ENCODE measurements at regions not wholly inside any gene's neighbourhood (a gene's known extent, or its start where the extent isn't known, plus 50 kb on each side); places are given as distances from the start of the nearest gene placed in this dataset.

DNA sequence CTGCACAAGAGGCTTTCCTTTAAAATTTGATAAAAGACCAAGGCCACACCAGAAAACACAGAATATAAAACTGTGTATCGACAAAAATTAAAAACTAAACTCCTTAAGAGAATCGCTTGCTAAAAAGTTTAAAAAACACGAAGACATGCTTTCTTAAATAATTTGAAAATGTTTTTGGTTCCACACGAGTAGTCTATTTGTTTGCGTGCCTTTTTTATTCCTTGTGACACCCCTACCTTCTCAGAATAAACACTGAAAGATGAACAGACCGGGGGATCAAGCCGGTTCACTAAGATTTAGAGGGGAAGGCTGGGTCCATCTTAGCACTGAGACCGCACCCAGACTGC lies 256.4 kb upstream of the STARD13 start:
- dilution Hi-C loops (cut with HindIII; ENCODE audit: low sequenced_read_pairs, unreplicated experiment): no loop called here
- peak overlapping the region; percentile 99 for H3K4ac ChIP-seq (ENCODE audit: low read depth, low read length)
- peak overlapping the region; percentile 97 for H3K56ac ChIP-seq (ENCODE audit: extremely low read depth, insufficient read depth, low read length)
- H2AK9ac ChIP-seq (replicated peaks; ENCODE audit: low read depth, low read length, poor library complexity): peak overlapping the region; percentile 97
- H3K23ac ChIP-seq (ENCODE audit: low read depth, low read length): peak overlapping the region; percentile 97
- peak overlapping the region; percentile 91 for H2BK15ac ChIP-seq (ENCODE audit: low read depth, low read length)
- peak overlapping the region; percentile 88 for H3K4me2 ChIP-seq (ENCODE audit: low read depth, low read length)
- TF ChIP-seq POLR2A (IDR thresholded peaks at IDR 0.05; ENCODE audit: low read depth, low read length) (peak; percentile 89; the same call in 1 of the 2 replicates), BHLHE40 (IDR thresholded peaks at IDR 0.05; ENCODE audit: low read depth, low read length) (no peak)
- H3K4me3 ChIP-seq (ENCODE audit: insufficient read depth, low read depth, low read length): peak overlapping the region; percentile 47
- peaks cover 12% of the 10 kb centered on the region for H3K4me1 ChIP-seq (ENCODE audit: control insufficient read depth, insufficient read depth, low read length)
- peaks cover 3% of the 10 kb centered on the region; the same call in 1 of the 2 replicates for H3K9me1 ChIP-seq (ENCODE audit: insufficient read depth, low read length)
- ChIA-PET POLR2A (ENCODE audit: unreplicated experiment) (no interaction called here), CTCF (no interaction called here)
- no peaks in the 10 kb centered on the region for H3K9me3 ChIP-seq (ENCODE audit: control insufficient read depth, insufficient read depth, low read length)
- H3K27me3 ChIP-seq (ENCODE audit: control insufficient read depth, insufficient read depth, low read length): no peaks in the 10 kb centered on the region
- peak overlapping the region; percentile 95 for H3K18ac ChIP-seq (ENCODE audit: low read depth, low read length)
- peaks cover 5 to 18% of the 10 kb centered on the region in 2 experiments; a peak in 3 of 4 replicates for H3K79me1 ChIP-seq (ENCODE audit: low read depth in 1 of 2, low read length in 2 of 2)
- intact Hi-C loops (cut with micrococcal nuclease): loop anchor here (1.0 to 10.0 kb wide), 7 partner anchors 193 to 956 kb away; partner anchors contain the start of genes PDS5B and STARD13
- in situ Hi-C loops (cut with MboI; ENCODE audit: low sequenced_read_pairs): loop anchor here (5.0 to 10.0 kb wide), 2 partner anchors 180 to 957 kb away; partner anchors contain the start of gene PDS5B
- no peak for ATAC-seq (ENCODE audit: low read depth)
- H2BK20ac ChIP-seq (ENCODE audit: low read depth, low read length): peak overlapping the region; percentile 96
- peak overlapping the region; percentile 85 for H2AFZ ChIP-seq (replicated peaks; ENCODE audit: low read length, poor library complexity)
- no peaks in the 10 kb centered on the region for H4K20me1 ChIP-seq (ENCODE audit: insufficient read depth, low read length)
- peak overlapping the region; percentile 97 for H3K14ac ChIP-seq (replicated peaks; ENCODE audit: low read depth, low read length)
- H3K27ac ChIP-seq (ENCODE audit: insufficient read depth, low read length): peak overlapping the region; percentile 92
- peak overlapping the region; percentile 98 for H2BK120ac ChIP-seq (ENCODE audit: low read depth, low read length)
- peak overlapping the region; percentile 29; the same call in 1 of the 2 replicates for H2AK5ac ChIP-seq (ENCODE audit: low read depth, low read length)
- DNase-seq: no peak
- peak overlapping the region; percentile 87 for H3K9ac ChIP-seq (ENCODE audit: low read depth, low read length)
- H4K8ac ChIP-seq (ENCODE audit: low read depth in 2 of 2, low read length in 2 of 2): peak overlapping the region; percentile 61 to 99
- H2BK5ac ChIP-seq (ENCODE audit: low read depth, low read length, poor library complexity, severe bottlenecking): peak overlapping the region; percentile 95
- H3K36me3 ChIP-seq (ENCODE audit: control insufficient read depth, insufficient read depth, low read length): no peaks in the 10 kb centered on the region
- WGBS, 2 experiments (ENCODE audit: extremely low coverage in 2 of 2, insufficient read length in 1 of 2): no CpG with 5 or more reads among the region's 8 CpGs
- TSS peak; percentile 94 for BruUV-seq (replicated peaks)
- H4K91ac ChIP-seq (ENCODE audit: insufficient read depth, low read depth, low read length): peak overlapping the region; percentile 98
- peak overlapping the region; percentile 93 for H4K5ac ChIP-seq (ENCODE audit: low read depth, low read length)

Data from IMR-90 (cell line).